ENCODE measurements at regions not wholly inside any gene's neighbourhood (a gene's known extent, or its start where the extent isn't known, plus 50 kb on each side); places are given as distances from the start of the nearest gene placed in this dataset.

DNA sequence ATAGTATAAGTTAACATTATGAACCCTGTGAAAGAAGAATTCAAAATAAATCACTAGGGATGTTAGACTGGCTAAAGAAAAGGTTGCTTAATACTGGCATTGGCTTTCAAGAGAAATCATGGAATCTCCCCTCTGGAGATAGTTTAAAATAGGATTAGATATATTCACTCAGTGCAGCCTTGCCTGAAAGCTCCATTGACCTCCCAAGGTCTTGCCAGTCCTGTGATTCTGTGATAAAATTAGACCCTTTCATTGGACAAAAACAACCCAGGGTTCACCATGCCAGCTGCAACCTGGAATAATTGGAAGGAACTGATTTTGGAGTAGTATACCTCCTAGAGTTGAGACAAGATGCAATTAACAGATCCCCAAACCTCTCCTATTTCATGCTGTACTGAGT is 588.1 kb upstream of the MEF2C start:
- no peak for DNase-seq (ENCODE audit: low read depth in 3 of 3)

DNA sequence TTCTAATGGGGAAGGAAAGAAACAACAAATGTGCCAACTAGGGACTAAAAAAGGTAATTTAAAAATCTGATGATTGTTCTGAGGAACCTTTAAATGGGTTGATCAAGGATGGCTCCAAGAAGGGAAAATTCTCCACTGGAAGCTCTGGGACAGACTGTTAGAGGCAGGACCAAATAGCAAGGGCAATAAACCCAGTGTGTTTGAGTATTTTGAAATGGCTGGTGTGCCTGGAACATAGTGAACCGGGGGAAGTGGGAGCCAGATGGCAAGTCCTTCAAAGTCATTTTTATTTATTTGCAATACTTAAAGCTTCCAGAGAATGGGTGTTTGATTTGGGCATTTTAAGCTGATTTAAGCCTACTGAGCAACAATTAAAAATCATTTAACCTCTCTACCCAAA is 587.7 kb upstream of the MEF2C start:
- no peak for DNase-seq (ENCODE audit: low read depth in 3 of 3)

- DNase-seq (ENCODE audit: low read depth in 3 of 3), result no peak
These were observed 575.3 kb upstream of the MEF2C start for GRCh38 chr5:89458332-89458656.

- DNase-seq (ENCODE audit: low read depth in 3 of 3), result no peak
These were observed 574.7 kb upstream of the MEF2C start for GRCh38 chr5:89457411-89458331.

- DNase-seq (ENCODE audit: low read depth in 3 of 3), result no peak
These were observed 569.1 kb upstream of the MEF2C start for GRCh38 chr5:89452081-89452480.

DNA sequence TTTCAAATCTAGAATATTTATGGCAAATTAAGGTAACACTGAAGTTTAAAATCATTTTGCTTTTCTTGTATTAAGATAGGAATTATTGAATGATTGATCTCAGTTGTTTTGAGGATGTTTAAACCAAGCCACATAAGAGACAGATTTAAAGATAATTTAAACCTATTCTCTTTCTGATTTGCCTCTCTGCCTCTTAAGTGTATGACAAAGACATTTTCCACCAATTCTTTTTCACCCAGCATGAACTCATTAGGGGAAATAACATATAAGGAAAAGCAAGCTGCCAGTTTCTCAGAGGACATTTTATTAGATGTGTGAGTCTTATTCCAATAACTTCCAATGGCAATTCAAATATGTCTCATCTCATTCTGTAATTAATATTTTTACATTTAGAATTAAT is 568.3 kb upstream of the MEF2C start:
- DNase-seq (ENCODE audit: low read depth in 3 of 3), result no peak

DNA sequence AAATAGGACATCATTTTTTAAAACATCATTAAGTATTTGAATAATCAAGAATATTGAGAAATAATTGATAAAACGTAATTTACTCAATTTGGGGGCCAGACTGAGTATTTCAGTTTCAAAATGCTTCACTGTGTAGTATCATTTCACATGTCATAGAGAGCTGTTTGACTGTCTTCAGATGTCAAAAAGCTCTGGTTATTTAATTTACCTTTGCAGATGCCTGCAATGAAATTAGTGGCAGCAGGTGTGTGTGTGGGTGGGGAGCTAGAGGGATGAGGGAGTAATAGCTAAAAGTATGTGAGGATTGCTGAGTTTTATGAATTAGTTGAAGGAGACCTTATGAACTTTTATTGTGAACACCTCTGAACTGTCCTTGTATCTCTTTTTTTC is 567.2 kb upstream of the MEF2C start:
- DNase-seq (ENCODE audit: low read depth in 3 of 3), result no peak

GRCh38 chr5:89449392-89450148 is 566.6 kb upstream of the MEF2C start:
- no peak for DNase-seq (ENCODE audit: low read depth in 3 of 3)

GRCh38 chr5:89447027-89447426 is 564.0 kb upstream of the MEF2C start:
- DNase-seq (ENCODE audit: low read depth in 3 of 3), result no peak

DNA sequence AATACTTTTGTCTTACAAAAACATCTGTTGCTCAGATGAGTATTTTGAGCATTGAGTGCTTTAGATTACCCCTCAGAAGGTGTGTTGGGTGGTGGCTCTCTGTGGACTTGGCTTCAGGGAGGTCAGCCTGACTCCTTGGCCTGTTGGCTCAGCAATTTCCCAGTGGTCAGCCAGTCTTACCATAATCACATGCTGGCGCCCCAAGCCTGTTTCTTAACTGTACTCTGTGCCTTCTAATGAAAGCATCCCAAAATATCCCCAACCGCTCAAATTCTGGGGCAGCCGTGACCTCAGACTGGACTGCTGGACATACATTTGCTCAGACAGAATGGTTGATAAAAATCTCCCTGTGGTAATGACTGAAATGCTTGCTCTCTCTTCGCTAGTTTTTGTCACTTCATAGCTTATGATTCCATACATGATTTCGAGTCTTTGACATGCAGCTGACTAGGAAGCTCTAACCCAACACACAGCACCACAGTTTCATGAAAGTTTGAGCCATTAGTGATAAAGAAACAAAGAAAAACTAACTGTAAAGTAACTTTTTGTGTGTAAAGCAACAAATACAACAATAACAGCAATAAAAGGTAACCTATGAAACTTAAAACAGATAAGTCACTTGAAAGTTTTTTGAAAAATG is 562.2 kb upstream of the MEF2C start:
- no peak for DNase-seq (ENCODE audit: low read depth in 3 of 3)

DNA sequence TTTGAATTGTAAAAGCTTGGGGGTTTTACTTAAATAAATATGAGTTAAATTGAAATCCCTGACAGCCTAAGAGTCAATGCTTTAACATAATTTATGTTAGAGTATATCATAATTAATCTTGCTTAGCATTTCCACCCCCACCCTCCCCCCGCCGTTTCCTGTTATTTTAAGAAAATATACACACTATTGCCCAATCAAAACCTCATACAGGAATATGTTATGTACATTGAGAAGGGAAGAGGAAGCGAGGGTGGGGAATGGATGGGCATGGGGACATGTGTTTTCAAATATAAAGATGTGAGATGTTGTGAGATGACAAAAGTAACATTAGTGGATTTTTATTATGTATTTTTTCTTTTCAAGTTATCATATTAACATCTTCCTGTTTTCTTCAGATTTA is 561.1 kb upstream of the MEF2C start:
- DNase-seq (ENCODE audit: low read depth in 3 of 3), result no peak

GRCh38 chr5:89443508-89443907 is 560.5 kb upstream of the MEF2C start:
- DNase-seq (ENCODE audit: low read depth in 3 of 3), result no peak

DNA sequence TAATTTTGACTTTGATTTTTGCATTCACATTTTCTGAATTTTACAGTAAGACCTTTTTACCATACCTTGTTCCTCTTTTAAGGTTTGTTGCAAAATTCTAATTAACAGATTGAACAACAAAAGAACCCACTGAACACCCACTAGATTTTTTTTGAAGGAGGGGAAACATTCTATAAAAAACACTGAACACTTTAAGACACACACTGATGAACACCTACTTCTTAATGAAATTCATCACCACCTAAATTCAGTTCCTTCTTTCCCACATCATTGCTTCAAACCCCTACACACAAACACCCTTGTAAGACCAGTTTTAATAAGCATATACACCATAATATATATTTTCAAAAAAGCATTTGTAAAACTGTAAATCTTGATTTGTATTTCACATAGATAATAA is 559.0 kb upstream of the MEF2C start:
- DNase-seq (ENCODE audit: low read depth in 3 of 3), result no peak

- no peak for DNase-seq (ENCODE audit: low read depth in 3 of 3)
These were observed 557.7 kb upstream of the MEF2C start for GRCh38 chr5:89440670-89441069.

DNA sequence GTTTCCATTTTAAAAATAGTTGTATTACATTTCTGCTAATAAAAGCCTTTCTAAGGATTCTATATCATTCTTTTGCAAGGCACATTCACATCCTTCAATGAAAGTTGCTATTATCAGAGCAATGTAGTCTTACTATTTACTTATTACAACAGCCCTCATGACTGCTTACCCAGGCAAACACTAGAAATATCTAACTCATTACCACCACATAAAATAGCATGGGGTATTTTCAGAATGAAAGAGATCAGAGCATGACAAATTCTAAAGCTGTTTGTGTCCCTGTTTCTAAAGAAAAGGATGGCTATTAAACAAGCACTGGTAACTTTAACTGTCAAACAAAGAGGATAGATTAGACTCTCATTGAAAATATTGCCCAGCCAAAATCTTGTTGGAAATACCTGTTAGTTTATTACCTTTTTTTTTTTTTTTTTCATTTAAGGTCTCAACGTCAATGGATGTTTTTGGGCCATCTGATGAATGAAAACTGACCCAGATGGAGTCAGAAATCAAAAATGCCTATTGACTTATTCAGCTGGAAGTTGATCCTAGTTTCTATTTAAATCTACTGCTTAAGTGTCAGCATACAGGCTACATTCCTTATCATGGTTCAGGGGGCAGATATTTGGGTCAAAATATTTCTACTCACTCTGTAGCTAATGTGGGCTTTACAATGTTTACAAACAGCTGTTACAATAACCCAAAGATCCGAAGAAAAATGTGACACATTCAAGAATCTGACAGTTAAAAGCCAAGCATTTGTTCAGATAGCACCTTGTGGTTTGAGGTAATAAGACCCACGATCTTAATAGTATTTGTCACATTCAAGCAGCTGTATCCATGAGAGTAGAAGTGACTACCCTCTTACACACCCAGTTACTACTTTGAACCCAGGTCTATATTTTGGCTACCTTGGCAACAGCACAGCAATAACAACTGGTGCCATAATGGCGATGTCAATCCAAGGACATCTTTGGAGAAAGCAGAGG is 554.8 kb upstream of the MEF2C start:
- no peak for DNase-seq (ENCODE audit: low read depth in 3 of 3)

DNA sequence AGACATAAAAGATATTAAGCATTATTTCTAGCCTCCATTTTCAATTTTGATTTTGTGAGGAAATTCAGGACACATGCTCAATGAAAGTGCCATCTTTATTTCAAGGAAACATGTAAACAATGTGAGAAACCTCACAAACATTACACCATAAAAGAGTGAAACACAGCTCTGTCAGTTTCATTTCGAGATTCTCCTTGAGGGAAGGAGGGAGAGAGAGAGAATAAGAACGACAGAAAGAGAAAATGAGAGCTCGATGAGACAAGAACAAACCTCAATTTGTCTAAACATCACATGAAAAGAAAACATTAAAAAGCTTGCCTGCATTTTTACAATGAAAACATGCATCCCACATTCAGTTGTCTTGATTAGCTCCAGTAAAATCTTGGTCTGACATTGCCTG is 553.5 kb upstream of the MEF2C start:
- no peak for DNase-seq (ENCODE audit: low read depth in 3 of 3)

DNA sequence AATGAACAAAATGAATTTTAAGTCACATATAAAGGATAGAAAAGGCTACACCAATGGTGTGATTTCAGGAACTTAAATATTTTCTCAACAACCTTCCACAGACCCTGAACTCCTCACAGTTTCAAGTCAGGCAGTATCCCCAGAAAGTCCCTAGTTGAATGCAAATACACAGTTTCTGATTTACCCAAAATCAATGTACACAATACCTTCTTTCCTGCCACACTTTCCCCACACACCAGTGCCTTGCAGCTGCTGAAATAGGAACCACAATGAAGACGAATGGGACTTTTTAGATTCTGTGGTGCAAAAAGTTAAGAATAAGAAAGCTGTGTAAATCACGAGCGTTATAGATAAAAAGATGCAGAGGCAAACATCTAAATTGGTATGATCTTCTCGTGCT is 552.4 kb upstream of the MEF2C start:
- DNase-seq (ENCODE audit: low read depth in 3 of 3), result no peak

- no peak for DNase-seq (ENCODE audit: low read depth in 3 of 3)
These were observed 545.6 kb upstream of the MEF2C start for GRCh38 chr5:89428624-89429023.

DNA sequence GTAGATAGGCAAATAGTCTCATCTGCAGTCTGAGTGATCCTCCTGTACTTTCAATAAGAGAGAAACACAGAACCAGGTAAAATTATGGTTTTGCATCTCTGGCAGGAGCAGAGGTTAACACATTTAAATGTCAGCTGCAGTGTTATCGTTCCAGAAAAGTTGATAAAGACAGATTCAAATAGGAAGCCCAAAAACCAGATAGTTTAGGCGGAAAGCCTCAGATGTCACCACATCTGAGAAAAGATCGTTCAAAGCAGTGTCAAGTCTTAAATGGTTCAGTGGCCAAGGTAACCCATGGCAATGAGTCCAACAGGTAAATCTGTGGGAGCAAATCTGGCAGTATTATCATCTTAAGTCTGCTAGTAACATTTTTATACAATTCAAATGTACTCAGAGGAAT is 542.1 kb upstream of the MEF2C start:
- DNase-seq (ENCODE audit: low read depth in 3 of 3), result no peak

GRCh38 chr5:89421035-89421434 is 538.1 kb upstream of the MEF2C start:
- no peak for DNase-seq (ENCODE audit: low read depth in 3 of 3)

- DNase-seq (ENCODE audit: low read depth in 3 of 3), result no peak
These were observed 535.6 kb upstream of the MEF2C start for GRCh38 chr5:89418407-89419085.
